ENCODE measurements at regions not wholly inside any gene's neighbourhood (a gene's known extent, or its start where the extent isn't known, plus 50 kb on each side); places are given as distances from the start of the nearest gene placed in this dataset.

GRCh38 chr1:115186711-115187265 is 97.5 kb upstream of the TSPAN2 start:
- in situ Hi-C loops (cut with HindIII; ENCODE audit: low pct_unique_long_range_greater_than_20kb, low sequenced_read_pairs) = no loop called here
- DNase-seq (ENCODE audit: low read depth, low spot score) = no peak

- in situ Hi-C loops (cut with HindIII; ENCODE audit: low pct_unique_long_range_greater_than_20kb, low sequenced_read_pairs) = no loop called here
These were observed 96.0 kb upstream of the TSPAN2 start for GRCh38 chr1:115185336-115185735.

GRCh38 chr1:115184951-115185331 is 95.6 kb upstream of the TSPAN2 start:
- in situ Hi-C loops (cut with HindIII; ENCODE audit: low pct_unique_long_range_greater_than_20kb, low sequenced_read_pairs) = no loop called here
- DNase-seq (ENCODE audit: low read depth, low spot score) = no peak

More at GRCh38 chr1:115185336-115185735, 96.0 kb upstream of the TSPAN2 start:
- no peak for DNase-seq (ENCODE audit: low read depth, low spot score)

- in situ Hi-C loops (cut with HindIII; ENCODE audit: low pct_unique_long_range_greater_than_20kb, low sequenced_read_pairs) = no loop called here
These were observed 95.1 kb upstream of the TSPAN2 start for GRCh38 chr1:115184260-115184950.

GRCh38 chr1:115183721-115184259 is 94.5 kb upstream of the TSPAN2 start:
- in situ Hi-C loops (cut with HindIII; ENCODE audit: low pct_unique_long_range_greater_than_20kb, low sequenced_read_pairs) = no loop called here
- no peak for DNase-seq (ENCODE audit: low read depth, low spot score)

More at GRCh38 chr1:115184260-115184950, 95.1 kb upstream of the TSPAN2 start:
- DNase-seq (ENCODE audit: low read depth, low spot score) = no peak

- DNase-seq (ENCODE audit: low read depth, low spot score) = no peak
- in situ Hi-C loops (cut with HindIII; ENCODE audit: low pct_unique_long_range_greater_than_20kb, low sequenced_read_pairs) = no loop called here
These were observed 93.9 kb upstream of the TSPAN2 start for GRCh38 chr1:115183158-115183557.

GRCh38 chr1:115182012-115182715 is 92.9 kb upstream of the TSPAN2 start:
- DNase-seq (ENCODE audit: low read depth, low spot score) = no peak
- in situ Hi-C loops (cut with HindIII; ENCODE audit: low pct_unique_long_range_greater_than_20kb, low sequenced_read_pairs) = no loop called here

- in situ Hi-C loops (cut with HindIII; ENCODE audit: low pct_unique_long_range_greater_than_20kb, low sequenced_read_pairs) = no loop called here
- no peak for DNase-seq (ENCODE audit: low read depth, low spot score)
These were observed 91.9 kb upstream of the TSPAN2 start for GRCh38 chr1:115181231-115181630.

GRCh38 chr1:115179397-115180079 is 90.2 kb upstream of the TSPAN2 start:
- in situ Hi-C loops (cut with HindIII; ENCODE audit: low pct_unique_long_range_greater_than_20kb, low sequenced_read_pairs) = no loop called here
- DNase-seq (ENCODE audit: low read depth, low spot score) = no peak

GRCh38 chr1:115176189-115176588 is 86.9 kb upstream of the TSPAN2 start:
- no peak for DNase-seq (ENCODE audit: low read depth, low spot score)
- in situ Hi-C loops (cut with HindIII; ENCODE audit: low pct_unique_long_range_greater_than_20kb, low sequenced_read_pairs) = no loop called here

- no peak for DNase-seq (ENCODE audit: low read depth, low spot score)
- in situ Hi-C loops (cut with HindIII; ENCODE audit: low pct_unique_long_range_greater_than_20kb, low sequenced_read_pairs) = no loop called here
These were observed 86.3 kb upstream of the TSPAN2 start for GRCh38 chr1:115175596-115175995.

- no peak for DNase-seq (ENCODE audit: low read depth, low spot score)
- in situ Hi-C loops (cut with HindIII; ENCODE audit: low pct_unique_long_range_greater_than_20kb, low sequenced_read_pairs) = no loop called here
These were observed 83.8 kb upstream of the TSPAN2 start for GRCh38 chr1:115173151-115173550.

GRCh38 chr1:115172270-115172669 is 83.0 kb upstream of the TSPAN2 start:
- DNase-seq (ENCODE audit: low read depth, low spot score) = no peak

GRCh38 chr1:115170961-115171392 is 81.7 kb upstream of the TSPAN2 start:
- in situ Hi-C loops (cut with HindIII; ENCODE audit: low pct_unique_long_range_greater_than_20kb, low sequenced_read_pairs) = no loop called here
- DNase-seq (ENCODE audit: low read depth, low spot score) = no peak

More at GRCh38 chr1:115172270-115172669, 83.0 kb upstream of the TSPAN2 start:
- in situ Hi-C loops (cut with HindIII; ENCODE audit: low pct_unique_long_range_greater_than_20kb, low sequenced_read_pairs) = no loop called here

GRCh38 chr1:115170377-115170776 is 81.1 kb upstream of the TSPAN2 start:
- in situ Hi-C loops (cut with HindIII; ENCODE audit: low pct_unique_long_range_greater_than_20kb, low sequenced_read_pairs) = no loop called here

GRCh38 chr1:115168026-115168425 is 78.7 kb upstream of the TSPAN2 start:
- DNase-seq (ENCODE audit: low read depth, low spot score) = no peak

More at GRCh38 chr1:115170377-115170776, 81.1 kb upstream of the TSPAN2 start:
- DNase-seq (ENCODE audit: low read depth, low spot score) = no peak

GRCh38 chr1:115166531-115167091 is 77.3 kb upstream of the TSPAN2 start:
- DNase-seq (ENCODE audit: low read depth, low spot score) = no peak
- in situ Hi-C loops (cut with HindIII; ENCODE audit: low pct_unique_long_range_greater_than_20kb, low sequenced_read_pairs) = no loop called here

More at GRCh38 chr1:115168026-115168425, 78.7 kb upstream of the TSPAN2 start:
- in situ Hi-C loops (cut with HindIII; ENCODE audit: low pct_unique_long_range_greater_than_20kb, low sequenced_read_pairs) = no loop called here

GRCh38 chr1:115165776-115166175 is 76.5 kb upstream of the TSPAN2 start:
- in situ Hi-C loops (cut with HindIII; ENCODE audit: low pct_unique_long_range_greater_than_20kb, low sequenced_read_pairs) = no loop called here
- DNase-seq (ENCODE audit: low read depth, low spot score) = no peak

All from SK-MEL-5 (cell line).